ENCODE measurements at regions not wholly inside any gene's neighbourhood (a gene's known extent, or its start where the extent isn't known, plus 50 kb on each side); places are given as distances from the start of the nearest gene placed in this dataset.
A peak's percentile ranks its signal among the peaks of the same experiment; 100 is the strongest.

GRCh38 chrX:44096666-44097065, 123.5 kb upstream of the NDP start:
- no peaks in the 10 kb centered on the region for H3K9me3 ChIP-seq (replicated peaks; ENCODE audit: control insufficient read depth, low read depth, low read length)
- peaks cover 24% of the 10 kb centered on the region for H3K27me3 ChIP-seq (ENCODE audit: control insufficient read depth, insufficient read depth, low read length)
- H3K27ac ChIP-seq (ENCODE audit: low read length), result no peak overlapping the region
- 100% methylated on average over 1 of the region's 1 CpG for WGBS (ENCODE audit: insufficient coverage)
- H3K4me3 ChIP-seq (ENCODE audit: low read length), result no peak overlapping the region
- no peaks in the 10 kb centered on the region for H3K4me1 ChIP-seq (ENCODE audit: control insufficient read depth, insufficient read depth, low read length)
- DNase-seq, result no peak
- no peaks in the 10 kb centered on the region for H3K36me3 ChIP-seq (ENCODE audit: control insufficient read depth, insufficient read depth, low read length)

- DNase-seq, result no peak
- no peak overlapping the region for H3K27ac ChIP-seq (ENCODE audit: low read length)
- 75% methylated on average over 5 of the region's 8 CpGs for WGBS (ENCODE audit: insufficient coverage)
- H3K4me1 ChIP-seq (ENCODE audit: control insufficient read depth, insufficient read depth, low read length), result no peaks in the 10 kb centered on the region
- H3K36me3 ChIP-seq (ENCODE audit: control insufficient read depth, insufficient read depth, low read length), result no peaks in the 10 kb centered on the region
- H3K27me3 ChIP-seq (ENCODE audit: control insufficient read depth, insufficient read depth, low read length), result peaks cover 20% of the 10 kb centered on the region
- no peak overlapping the region for H3K4me3 ChIP-seq (ENCODE audit: low read length)
- no peaks in the 10 kb centered on the region for H3K9me3 ChIP-seq (replicated peaks; ENCODE audit: control insufficient read depth, low read depth, low read length)
Measured at GRCh38 chrX:44094821-44095530, 121.8 kb upstream of the NDP start.

- peaks cover 15% of the 10 kb centered on the region for H3K27me3 ChIP-seq (ENCODE audit: control insufficient read depth, insufficient read depth, low read length)
- H3K27ac ChIP-seq (ENCODE audit: low read length), result no peak overlapping the region
- no peak overlapping the region for H3K4me3 ChIP-seq (ENCODE audit: low read length)
- no peaks in the 10 kb centered on the region for H3K9me3 ChIP-seq (replicated peaks; ENCODE audit: control insufficient read depth, low read depth, low read length)
- no peaks in the 10 kb centered on the region for H3K4me1 ChIP-seq (ENCODE audit: control insufficient read depth, insufficient read depth, low read length)
- WGBS (ENCODE audit: insufficient coverage), result 58% methylated on average over 3 of the region's 3 CpGs
- no peak for DNase-seq
- no peaks in the 10 kb centered on the region for H3K36me3 ChIP-seq (ENCODE audit: control insufficient read depth, insufficient read depth, low read length)
Measured at GRCh38 chrX:44093431-44093830, 120.2 kb upstream of the NDP start.

- no peaks in the 10 kb centered on the region for H3K9me3 ChIP-seq (replicated peaks; ENCODE audit: control insufficient read depth, low read depth, low read length)
- peaks cover 13% of the 10 kb centered on the region for H3K27me3 ChIP-seq (ENCODE audit: control insufficient read depth, insufficient read depth, low read length)
- no peaks in the 10 kb centered on the region for H3K36me3 ChIP-seq (ENCODE audit: control insufficient read depth, insufficient read depth, low read length)
- 20% methylated on average over 1 of the region's 2 CpGs for WGBS (ENCODE audit: insufficient coverage)
- H3K4me1 ChIP-seq (ENCODE audit: control insufficient read depth, insufficient read depth, low read length), result no peaks in the 10 kb centered on the region
- no peak for DNase-seq
- no peak overlapping the region for H3K4me3 ChIP-seq (ENCODE audit: low read length)
- no peak overlapping the region for H3K27ac ChIP-seq (ENCODE audit: low read length)
Measured at GRCh38 chrX:44092778-44093177, 119.6 kb upstream of the NDP start.

- no peaks in the 10 kb centered on the region for H3K9me3 ChIP-seq (replicated peaks; ENCODE audit: control insufficient read depth, low read depth, low read length)
- no peak overlapping the region for H3K27ac ChIP-seq (ENCODE audit: low read length)
- DNase-seq, result no peak
Measured at GRCh38 chrX:44088510-44089144, 115.4 kb upstream of the NDP start.

GRCh38 chrX:44085209-44085608, 112.0 kb upstream of the NDP start:
- H3K27me3 ChIP-seq (ENCODE audit: control insufficient read depth, insufficient read depth, low read length), result peaks cover 10% of the 10 kb centered on the region
- no peaks in the 10 kb centered on the region for H3K4me1 ChIP-seq (ENCODE audit: control insufficient read depth, insufficient read depth, low read length)
- no peak for DNase-seq
- no peaks in the 10 kb centered on the region for H3K36me3 ChIP-seq (ENCODE audit: control insufficient read depth, insufficient read depth, low read length)
- no peaks in the 10 kb centered on the region for H3K9me3 ChIP-seq (replicated peaks; ENCODE audit: control insufficient read depth, low read depth, low read length)
- 45% methylated on average over 1 of the region's 1 CpG for WGBS (ENCODE audit: insufficient coverage)
- H3K4me3 ChIP-seq (ENCODE audit: low read length), result no peak overlapping the region
- no peak overlapping the region for H3K27ac ChIP-seq (ENCODE audit: low read length)

More at GRCh38 chrX:44088510-44089144, 115.4 kb upstream of the NDP start:
- H3K27me3 ChIP-seq (ENCODE audit: control insufficient read depth, insufficient read depth, low read length), result peaks cover 9% of the 10 kb centered on the region
- no CpG with 5 or more reads among the region's 6 CpGs for WGBS (ENCODE audit: insufficient coverage)
- H3K4me3 ChIP-seq (ENCODE audit: low read length), result no peak overlapping the region
- H3K4me1 ChIP-seq (ENCODE audit: control insufficient read depth, insufficient read depth, low read length), result no peaks in the 10 kb centered on the region
- H3K36me3 ChIP-seq (ENCODE audit: control insufficient read depth, insufficient read depth, low read length), result no peaks in the 10 kb centered on the region

GRCh38 chrX:44082829-44083228, 109.6 kb upstream of the NDP start:
- DNase-seq, result no peak
- 79% methylated on average over 3 of the region's 5 CpGs for WGBS (ENCODE audit: insufficient coverage)
- no peaks in the 10 kb centered on the region for H3K9me3 ChIP-seq (replicated peaks; ENCODE audit: control insufficient read depth, low read depth, low read length)

GRCh38 chrX:44080083-44080482, 106.9 kb upstream of the NDP start:
- WGBS (ENCODE audit: insufficient coverage), result 93% methylated on average over 2 of the region's 7 CpGs
- H3K4me3 ChIP-seq (ENCODE audit: low read length), result no peak overlapping the region
- no peaks in the 10 kb centered on the region for H3K9me3 ChIP-seq (replicated peaks; ENCODE audit: control insufficient read depth, low read depth, low read length)
- H3K36me3 ChIP-seq (ENCODE audit: control insufficient read depth, insufficient read depth, low read length), result no peaks in the 10 kb centered on the region
- DNase-seq, result no peak
- no peak overlapping the region for H3K27ac ChIP-seq (ENCODE audit: low read length)
- H3K27me3 ChIP-seq (ENCODE audit: control insufficient read depth, insufficient read depth, low read length), result peaks cover 8% of the 10 kb centered on the region
- no peaks in the 10 kb centered on the region for H3K4me1 ChIP-seq (ENCODE audit: control insufficient read depth, insufficient read depth, low read length)

More at GRCh38 chrX:44082829-44083228, 109.6 kb upstream of the NDP start:
- H3K36me3 ChIP-seq (ENCODE audit: control insufficient read depth, insufficient read depth, low read length), result no peaks in the 10 kb centered on the region
- H3K27me3 ChIP-seq (ENCODE audit: control insufficient read depth, insufficient read depth, low read length), result peaks cover 11% of the 10 kb centered on the region
- no peak overlapping the region for H3K27ac ChIP-seq (ENCODE audit: low read length)
- no peaks in the 10 kb centered on the region for H3K4me1 ChIP-seq (ENCODE audit: control insufficient read depth, insufficient read depth, low read length)
- H3K4me3 ChIP-seq (ENCODE audit: low read length), result no peak overlapping the region

GRCh38 chrX:44072631-44073030, 99.4 kb upstream of the NDP start:
- peaks cover 7% of the 10 kb centered on the region for H3K27me3 ChIP-seq (ENCODE audit: control insufficient read depth, insufficient read depth, low read length)
- no peaks in the 10 kb centered on the region for H3K4me1 ChIP-seq (ENCODE audit: control insufficient read depth, insufficient read depth, low read length)
- H3K36me3 ChIP-seq (ENCODE audit: control insufficient read depth, insufficient read depth, low read length), result no peaks in the 10 kb centered on the region
- H3K4me3 ChIP-seq (ENCODE audit: low read length), result no peak overlapping the region
- no peaks in the 10 kb centered on the region for H3K9me3 ChIP-seq (replicated peaks; ENCODE audit: control insufficient read depth, low read depth, low read length)
- H3K27ac ChIP-seq (ENCODE audit: low read length), result no peak overlapping the region
- WGBS (ENCODE audit: insufficient coverage), result 83% methylated on average over 1 of the region's 1 CpG
- DNase-seq, result no peak

GRCh38 chrX:44071847-44072551, 98.8 kb upstream of the NDP start:
- DNase-seq, result peak; percentile 7
- H3K9me3 ChIP-seq (replicated peaks; ENCODE audit: control insufficient read depth, low read depth, low read length), result no peaks in the 10 kb centered on the region
- no peak overlapping the region for H3K27ac ChIP-seq (ENCODE audit: low read length)
- H3K27me3 ChIP-seq (ENCODE audit: control insufficient read depth, insufficient read depth, low read length), result peaks cover 7% of the 10 kb centered on the region
- WGBS (ENCODE audit: insufficient coverage), result no CpG with 5 or more reads among the region's 2 CpGs
- H3K4me1 ChIP-seq (ENCODE audit: control insufficient read depth, insufficient read depth, low read length), result no peaks in the 10 kb centered on the region
- no peak overlapping the region for H3K4me3 ChIP-seq (ENCODE audit: low read length)
- H3K36me3 ChIP-seq (ENCODE audit: control insufficient read depth, insufficient read depth, low read length), result no peaks in the 10 kb centered on the region
